ENCODE measurements at regions not wholly inside any gene's neighbourhood (a gene's known extent, or its start where the extent isn't known, plus 50 kb on each side); places are given as distances from the start of the nearest gene placed in this dataset.

- TF ChIP-seq ZNF142 (CRISPR knock-in tag; IDR thresholded peaks at IDR 0.05) (peak; percentile 45; the same call in 1 of the 2 replicates), ZNF543 (CRISPR knock-in tag; IDR thresholded peaks at IDR 0.05) (no peak), ZMYM4 (CRISPR knock-in tag; IDR thresholded peaks at IDR 0.05) (no peak), ZFP36L1 (CRISPR knock-in tag; IDR thresholded peaks at IDR 0.05) (peak; percentile 73; the same call in 1 of the 2 replicates), HMG20A (CRISPR knock-in tag; IDR thresholded peaks at IDR 0.05; ENCODE audit: borderline replicate concordance) (peak; percentile 36; the same call in 1 of the 2 replicates), EHMT2 (IDR thresholded peaks at IDR 0.05; ENCODE audit: borderline replicate concordance, low read depth, low read length) (peak; percentile 91; the same call in 1 of the 2 replicates), ZSCAN21 (CRISPR knock-in tag; IDR thresholded peaks at IDR 0.05; ENCODE audit: borderline replicate concordance) (no peak), SRF (IDR thresholded peaks at IDR 0.05; ENCODE audit: low read depth, low read length) (no peak), ZBTB20 (CRISPR knock-in tag; IDR thresholded peaks at IDR 0.05; ENCODE audit: borderline replicate concordance, low read depth) (peak; percentile 48; the same call in 1 of the 2 replicates), PHF20 (CRISPR knock-in tag; IDR thresholded peaks at IDR 0.05) (no peak), TBX3 (IDR thresholded peaks at IDR 0.05; ENCODE audit: borderline replicate concordance) (no peak), ZNF761 (CRISPR knock-in tag; conservative IDR thresholded peaks at IDR 0.05) (no peak), ZHX1 (CRISPR knock-in tag; IDR thresholded peaks at IDR 0.05; ENCODE audit: low read depth) (no peak), CSRNP1 (CRISPR knock-in tag; IDR thresholded peaks at IDR 0.05) (no peak), SMYD3 (CRISPR knock-in tag; IDR thresholded peaks at IDR 0.05) (0 out of 2 replicates have a peak, but pooled peaks have one; percentile 57), ZNF639 (CRISPR knock-in tag; conservative IDR thresholded peaks at IDR 0.05) (no peak)
Measured at GRCh38 chr11:116379185-116379828, 393.5 kb downstream of the BUD13 start (continued).

Measured in HepG2 (cell line).